ENCODE measurements at regions not wholly inside any gene's neighbourhood (a gene's known extent, or its start where the extent isn't known, plus 50 kb on each side); places are given as distances from the start of the nearest gene placed in this dataset.

DNA sequence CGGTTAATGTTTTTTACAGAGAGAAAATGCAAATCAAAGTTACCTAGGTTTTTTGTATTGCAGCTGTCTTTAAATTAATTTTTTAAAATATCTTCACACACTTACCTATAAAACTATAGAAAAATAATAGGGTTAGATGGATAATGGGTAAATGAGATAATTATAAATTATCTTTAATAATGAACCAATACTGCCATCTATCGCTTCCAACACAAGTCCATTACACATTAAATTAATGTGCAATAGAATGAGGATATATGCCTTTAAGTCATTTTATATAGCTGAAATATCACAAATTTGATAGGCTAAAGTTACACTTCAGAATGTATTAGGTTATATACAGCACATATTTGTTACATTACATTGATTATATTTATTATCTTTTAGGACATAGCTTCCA, 2212.8 kb downstream of the MRPL39 start:
- peak; percentile 10; the same call in 1 of the 2 replicates for TF ChIP-seq CTCF (IDR thresholded peaks at IDR 0.05; ENCODE audit: low read depth, low read length)
- DNase-seq = no peak
- H3K9me3 ChIP-seq = no peaks in the 10 kb centered on the region
- H3K4me1 ChIP-seq = peaks cover 18% of the 10 kb centered on the region
- H3K27me3 ChIP-seq = no peaks in the 10 kb centered on the region
- no peak overlapping the region for H3K4me3 ChIP-seq (ENCODE audit: low read depth, low read length)
- H3K36me3 ChIP-seq = no peaks in the 10 kb centered on the region

GRCh38 chr21:23384679-23385078, 2222.6 kb downstream of the MRPL39 start:
- H3K4me1 ChIP-seq = no peaks in the 10 kb centered on the region

DNA sequence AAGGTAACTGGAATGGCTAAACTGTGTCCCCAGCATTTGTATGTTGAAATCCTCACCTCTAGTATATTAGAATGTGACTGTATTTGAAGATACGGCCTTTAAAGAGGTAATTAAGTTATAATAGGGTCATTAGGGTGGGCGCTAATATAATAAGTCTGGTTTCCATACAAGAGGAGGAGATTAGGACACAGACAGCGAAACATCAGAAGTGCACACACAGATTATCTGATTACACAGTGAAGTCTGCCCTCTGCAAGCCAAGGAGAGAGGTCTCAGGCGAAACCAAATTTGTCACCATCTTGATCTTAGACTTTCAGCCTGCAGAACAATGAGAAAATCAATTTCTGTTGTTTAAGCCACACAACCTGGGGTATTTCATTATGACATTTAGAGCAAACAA, 2233.1 kb downstream of the MRPL39 start:
- Histone ChIP-seq H3K4me3 (ENCODE audit: low read depth, low read length) (no peak overlapping the region), H3K36me3 (no peaks in the 10 kb centered on the region), H3K27me3 (no peaks in the 10 kb centered on the region), H3K9me3 (no peaks in the 10 kb centered on the region), H3K4me1 (no peaks in the 10 kb centered on the region; the same call in 1 of the 2 replicates)
- TF ChIP-seq CTCF (IDR thresholded peaks at IDR 0.05; ENCODE audit: low read depth, low read length) = no peak
- no peak for DNase-seq

More at GRCh38 chr21:23384679-23385078, 2222.6 kb downstream of the MRPL39 start:
- Histone ChIP-seq H3K4me3 (ENCODE audit: low read depth, low read length) (no peak overlapping the region), H3K27me3 (no peaks in the 10 kb centered on the region), H3K36me3 (no peaks in the 10 kb centered on the region), H3K9me3 (no peaks in the 10 kb centered on the region)
- DNase-seq = no peak
- TF ChIP-seq CTCF (IDR thresholded peaks at IDR 0.05; ENCODE audit: low read depth, low read length) = no peak

GRCh38 chr21:23356905-23357304, 2250.4 kb downstream of the MRPL39 start:
- no peak for DNase-seq
- Histone ChIP-seq H3K4me3 (ENCODE audit: low read depth, low read length) (no peak overlapping the region), H3K9me3 (no peaks in the 10 kb centered on the region; the same call in 1 of the 2 replicates), H3K27me3 (no peaks in the 10 kb centered on the region), H3K4me1 (no peaks in the 10 kb centered on the region), H3K36me3 (no peaks in the 10 kb centered on the region)
- TF ChIP-seq CTCF (IDR thresholded peaks at IDR 0.05; ENCODE audit: low read depth, low read length) = no peak

DNA sequence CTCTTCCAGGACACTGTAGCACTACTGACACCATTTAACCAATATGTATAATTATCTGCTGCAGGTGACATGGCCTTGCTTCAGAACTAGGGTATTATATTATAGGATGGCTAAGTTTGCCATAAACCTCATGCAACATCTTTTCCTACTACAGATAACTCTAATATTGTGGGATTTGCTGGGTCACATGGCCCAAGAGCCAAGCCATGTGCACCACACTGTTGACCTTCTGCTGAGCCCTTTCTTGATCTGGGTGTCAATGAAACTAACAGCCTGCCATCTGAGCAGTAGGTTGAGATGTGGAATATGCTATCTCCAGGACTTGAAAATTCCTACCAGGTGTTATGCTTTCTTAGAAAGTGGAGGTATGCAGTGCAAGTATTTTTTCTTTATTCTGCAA, 2291.1 kb downstream of the MRPL39 start:
- no peaks in the 10 kb centered on the region for H3K4me1 ChIP-seq
- no peaks in the 10 kb centered on the region for H3K27me3 ChIP-seq
- H3K9me3 ChIP-seq = no peaks in the 10 kb centered on the region
- no peak for TF ChIP-seq CTCF (IDR thresholded peaks at IDR 0.05; ENCODE audit: low read depth, low read length)
- no peaks in the 10 kb centered on the region for H3K36me3 ChIP-seq
- no peak overlapping the region for H3K4me3 ChIP-seq (ENCODE audit: low read depth, low read length)
- DNase-seq = no peak

- no peaks in the 10 kb centered on the region for H3K9me3 ChIP-seq
- H3K27me3 ChIP-seq = no peaks in the 10 kb centered on the region
- no peaks in the 10 kb centered on the region for H3K4me1 ChIP-seq
- no peak for TF ChIP-seq CTCF (IDR thresholded peaks at IDR 0.05; ENCODE audit: low read depth, low read length)
- no peak for DNase-seq
- no peaks in the 10 kb centered on the region for H3K36me3 ChIP-seq
- no peak overlapping the region for H3K4me3 ChIP-seq (ENCODE audit: low read depth, low read length)
Observed at GRCh38 chr21:23308741-23309140, 2298.5 kb downstream of the MRPL39 start.
